ENCODE measurements at regions not wholly inside any gene's neighbourhood (a gene's known extent, or its start where the extent isn't known, plus 50 kb on each side); places are given as distances from the start of the nearest gene placed in this dataset.
"Not testable (repeated sequence)": the region's sequence is repeated elsewhere in the genome, so short reads cannot be mapped to it uniquely, and the experiment has no call there.

- TF ChIP-seq CTCF (IDR thresholded peaks at IDR 0.05; ENCODE audit: low read depth, low read length, missing control alignments): no peak
These were observed 95.4 kb upstream of the GRIN2A start for GRCh38 chr16:10277597-10277996.

DNA sequence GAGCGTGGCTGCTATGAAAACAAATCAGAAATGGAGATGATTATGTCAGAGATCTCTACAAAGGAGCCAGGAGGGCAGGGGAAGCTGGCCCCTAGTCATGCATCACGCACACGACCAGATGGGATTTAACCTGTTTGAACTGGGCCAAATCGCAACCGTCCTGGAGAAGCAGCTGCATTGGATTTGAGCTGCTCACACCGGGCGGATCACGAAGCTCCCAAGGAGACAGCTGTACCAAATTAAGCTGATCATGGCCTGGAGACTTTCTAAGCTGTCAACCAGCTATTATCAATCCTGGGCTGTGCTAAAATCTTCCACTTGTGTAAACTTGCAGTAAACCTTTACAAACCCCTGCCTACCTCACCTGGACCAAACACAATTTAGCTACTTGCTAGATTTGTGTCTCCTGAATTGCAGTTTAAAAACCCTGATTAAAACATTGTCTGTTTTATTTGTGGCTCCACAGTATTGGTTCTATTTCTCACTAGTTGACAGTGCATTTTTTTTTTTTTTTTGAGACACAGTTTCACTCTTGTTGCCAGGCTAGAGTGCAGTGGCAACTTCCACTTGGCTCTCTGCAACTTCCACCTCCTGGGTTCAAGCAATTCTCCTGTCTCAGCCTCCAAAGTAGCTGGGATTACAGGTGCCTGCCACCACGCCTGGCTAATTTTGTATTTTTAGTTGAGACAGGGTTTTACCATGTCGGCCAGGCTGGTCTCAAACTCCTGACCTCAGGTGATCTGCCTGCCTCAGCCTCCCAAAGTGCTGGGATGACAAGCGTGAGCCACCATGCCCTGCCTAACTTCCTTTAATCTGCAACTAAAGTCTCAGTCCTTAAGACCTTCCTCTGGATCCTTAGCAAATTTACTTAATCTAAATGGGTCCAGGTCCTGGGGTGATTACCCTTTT, 98.3 kb upstream of the GRIN2A start:
- H3K4me3 ChIP-seq (replicated peaks; ENCODE audit: low read depth, low read length): no peak overlapping the region
- no peak for TF ChIP-seq CTCF (IDR thresholded peaks at IDR 0.05; ENCODE audit: low read depth, low read length, missing control alignments)
- no peak for DNase-seq (ENCODE audit: extremely low read depth, low read depth)

More at GRCh38 chr16:10277597-10277996, 95.4 kb upstream of the GRIN2A start:
- DNase-seq (ENCODE audit: extremely low read depth, low read depth): no peak
- no peak overlapping the region for H3K4me3 ChIP-seq (replicated peaks; ENCODE audit: low read depth, low read length)

GRCh38 chr16:10282367-10282766, 100.1 kb upstream of the GRIN2A start:
- no peak for TF ChIP-seq CTCF (IDR thresholded peaks at IDR 0.05; ENCODE audit: low read depth, low read length, missing control alignments)
- DNase-seq (ENCODE audit: extremely low read depth, low read depth): no peak
- H3K4me3 ChIP-seq (replicated peaks; ENCODE audit: low read depth, low read length): no peak overlapping the region

GRCh38 chr16:10283246-10283645, 101.0 kb upstream of the GRIN2A start:
- H3K4me3 ChIP-seq (replicated peaks; ENCODE audit: low read depth, low read length); DNase-seq (ENCODE audit: extremely low read depth, low read depth): not testable (repeated sequence)

DNA sequence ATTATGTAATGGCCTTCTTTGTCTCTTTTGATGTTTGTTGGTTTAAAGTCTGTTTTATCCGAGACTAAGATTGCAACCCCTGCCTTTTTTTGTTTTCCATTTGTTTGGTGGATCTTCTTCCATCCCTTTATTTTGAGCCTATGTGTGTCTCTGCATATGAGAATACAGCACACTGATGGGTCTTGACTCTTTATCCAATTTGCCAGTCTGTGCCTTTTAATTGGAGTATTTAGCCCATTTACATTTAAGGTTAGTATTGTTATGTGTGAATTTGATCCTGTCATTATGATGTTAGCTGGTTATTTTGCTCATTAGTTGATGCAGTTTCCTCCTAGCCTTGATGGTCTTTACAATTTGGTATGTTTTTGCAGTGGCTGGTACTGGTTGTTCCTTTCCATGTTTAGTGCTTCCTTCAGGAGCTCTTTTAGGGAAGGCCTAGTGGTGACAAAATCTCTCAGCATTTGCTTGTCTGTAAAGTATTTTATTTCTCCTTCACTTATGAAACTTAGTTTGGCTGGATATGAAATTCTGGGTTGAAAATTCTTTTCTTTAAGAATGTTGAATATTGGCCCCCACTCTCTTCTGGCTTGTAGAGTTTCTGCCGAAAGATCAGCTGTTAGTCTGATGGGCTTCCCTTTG, 95.3 kb upstream of the ATF7IP2 start:
- DNase-seq (ENCODE audit: extremely low read depth, low read depth); H3K4me3 ChIP-seq (replicated peaks; ENCODE audit: low read depth, low read length): not testable (repeated sequence)

GRCh38 chr16:10292197-10292596, 93.7 kb upstream of the ATF7IP2 start:
- not testable (repeated sequence) for DNase-seq (ENCODE audit: extremely low read depth, low read depth); H3K4me3 ChIP-seq (replicated peaks; ENCODE audit: low read depth, low read length)

DNA sequence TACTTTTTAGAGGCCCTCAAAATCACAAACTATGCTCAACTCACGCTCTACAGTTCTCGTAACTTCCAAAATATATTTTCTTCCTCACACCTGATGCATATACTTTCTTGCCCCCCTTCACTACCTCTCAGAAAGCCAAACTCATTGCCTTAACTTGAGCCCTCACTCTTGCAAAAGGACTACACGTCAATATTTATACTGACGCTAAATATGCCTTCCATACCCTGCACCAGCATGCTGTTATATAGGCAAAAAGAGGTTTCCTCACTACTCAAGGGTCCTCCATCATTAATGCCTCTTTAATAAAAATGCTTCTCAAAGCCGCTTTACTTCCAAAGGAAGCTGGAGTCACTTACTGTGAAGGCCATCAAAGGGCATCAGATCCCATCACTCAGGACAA, 92.9 kb upstream of the ATF7IP2 start:
- not testable (repeated sequence) for H3K4me3 ChIP-seq (replicated peaks; ENCODE audit: low read depth, low read length); DNase-seq (ENCODE audit: extremely low read depth, low read depth)

DNA sequence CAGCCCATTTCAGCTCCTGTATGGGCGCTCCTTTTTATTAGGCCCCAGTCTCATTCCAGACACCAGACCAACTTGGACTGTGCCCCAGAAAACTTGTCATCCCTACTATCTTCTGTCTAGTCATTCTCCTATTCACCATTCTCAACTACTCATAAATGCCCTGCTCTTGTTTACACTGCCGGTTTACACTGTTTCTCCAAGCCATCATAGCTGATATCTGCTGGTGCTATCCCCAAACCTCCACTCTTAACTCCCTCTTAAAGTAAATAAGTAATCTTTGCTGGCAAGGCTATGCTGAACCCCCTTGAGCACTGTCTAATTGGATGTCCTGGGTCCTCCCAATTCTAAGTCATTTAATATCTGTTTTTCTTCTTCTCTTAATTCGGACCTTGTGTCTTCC, 91.7 kb upstream of the ATF7IP2 start:
- DNase-seq (ENCODE audit: extremely low read depth, low read depth); H3K4me3 ChIP-seq (replicated peaks; ENCODE audit: low read depth, low read length): not testable (repeated sequence)

DNA sequence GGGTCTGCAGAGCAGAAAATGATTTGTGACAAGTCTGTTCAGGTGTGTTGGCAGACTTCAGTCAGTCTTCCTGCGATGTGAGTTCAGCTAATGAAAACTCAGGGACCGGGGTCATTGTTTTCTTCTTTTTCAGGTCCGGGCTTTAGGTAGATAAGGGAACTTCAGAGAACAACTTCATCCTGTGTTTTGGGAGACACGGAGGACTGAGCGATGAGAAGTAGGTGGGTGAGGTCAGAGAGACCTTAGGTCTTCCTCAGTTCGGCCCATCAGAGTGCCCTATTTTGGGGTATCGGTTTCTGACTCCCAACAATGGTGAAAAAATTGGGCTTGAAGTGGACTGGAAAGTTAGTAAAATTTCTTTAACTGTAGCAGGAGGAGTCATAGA, 88.9 kb upstream of the ATF7IP2 start:
- no peak for TF ChIP-seq CTCF (IDR thresholded peaks at IDR 0.05; ENCODE audit: low read depth, low read length, missing control alignments)
- no peak overlapping the region for H3K4me3 ChIP-seq (replicated peaks; ENCODE audit: low read depth, low read length)
- no peak for DNase-seq (ENCODE audit: extremely low read depth, low read depth)

All from HFF-Myc (cell line).